T-helper 2 cell (primary cell): ENCODE measurements at regions not wholly inside any gene's neighbourhood (a gene's known extent, or its start where the extent isn't known, plus 50 kb on each side); places are given as distances from the start of the nearest gene placed in this dataset.

Experiments
- DNase-seq, 5 experiments: peaks; one replicate each; pipeline versions ENCODE4 v3.0.0 to v3.0.0-alpha.2; 2012 to 2022

DNA sequence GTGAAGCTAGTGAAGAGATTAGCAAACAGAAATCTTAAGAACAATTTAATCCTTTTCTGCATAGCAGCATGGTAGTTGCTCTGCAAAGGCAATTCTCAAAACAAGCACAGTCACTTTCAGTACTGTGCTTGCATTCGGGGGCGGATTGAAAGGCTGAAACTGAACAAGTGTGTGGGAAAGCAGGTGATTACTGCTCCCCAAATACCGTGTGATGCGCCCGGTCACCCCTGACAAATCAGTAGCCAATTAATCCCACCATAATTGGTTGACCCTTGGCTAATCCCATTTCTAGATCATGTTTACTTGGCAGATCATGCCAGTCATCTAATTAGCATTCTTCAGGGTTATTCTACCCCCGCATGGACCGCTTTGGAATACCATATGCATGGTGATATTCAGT is 76.5 kb upstream of the ADRB1 start:
- no peak for DNase-seq

GRCh38 chr10:113970641-113971040 is 73.0 kb upstream of the ADRB1 start:
- DNase-seq = no peak

- no peak for DNase-seq
These were observed 72.2 kb upstream of the ADRB1 start for GRCh38 chr10:113971349-113971973.

- DNase-seq = no peak
These were observed 66.5 kb upstream of the ADRB1 start for GRCh38 chr10:113977174-113977573.

GRCh38 chr10:113978802-113979201 is 64.9 kb upstream of the ADRB1 start:
- DNase-seq = no peak

DNA sequence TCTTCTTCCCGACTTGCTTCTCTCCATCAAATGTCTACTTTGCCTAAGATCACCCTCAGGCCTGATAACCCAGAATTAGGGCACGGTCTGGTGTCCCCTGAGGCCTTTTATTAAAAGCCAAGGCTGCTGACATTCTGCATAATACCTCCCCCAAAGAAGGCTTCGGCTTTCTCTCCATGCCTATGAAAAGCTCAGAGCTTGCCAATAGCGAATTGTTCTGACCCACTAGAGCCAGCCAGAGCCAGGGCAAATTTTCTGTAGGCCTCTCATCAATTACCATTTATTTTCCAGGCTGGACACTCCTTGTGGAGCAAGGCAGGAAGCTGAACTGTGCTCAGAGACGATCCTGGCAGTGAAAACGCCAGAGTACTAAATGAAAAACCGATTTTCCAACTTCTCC is 64.3 kb upstream of the ADRB1 start:
- DNase-seq = no peak

DNA sequence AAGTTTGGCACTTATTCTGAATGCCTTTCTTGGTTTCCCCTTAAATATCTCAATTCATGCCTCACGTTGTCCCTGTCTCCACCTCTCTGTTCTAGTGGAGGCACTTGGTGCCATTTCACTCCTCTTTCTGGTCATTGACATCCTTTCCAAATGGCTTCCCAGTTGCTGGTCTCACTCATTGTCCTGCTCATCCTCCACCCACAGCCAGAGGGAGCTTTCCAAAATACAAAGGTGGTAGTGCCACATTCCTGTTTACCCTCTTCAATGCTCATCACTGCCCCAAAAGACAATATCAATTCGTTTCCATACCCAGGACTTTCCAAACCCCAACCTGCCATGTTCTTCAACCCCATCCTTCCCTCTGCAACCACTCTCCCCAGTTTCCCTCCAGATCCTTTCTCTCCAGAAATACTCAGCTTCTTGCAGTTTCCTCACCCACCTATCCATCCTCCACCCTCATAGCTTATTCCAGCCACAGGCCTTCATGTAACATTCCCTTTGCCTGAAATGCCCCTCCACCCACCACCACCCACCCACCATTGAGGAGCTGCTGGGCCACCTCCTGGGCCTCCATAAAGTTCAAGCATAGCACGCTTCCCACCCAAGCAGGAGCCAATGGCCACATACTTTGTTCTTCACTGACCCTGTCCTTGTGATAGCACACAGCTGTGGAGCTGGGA is 63.1 kb upstream of the ADRB1 start:
- DNase-seq = no peak

GRCh38 chr10:113982296-113982695 is 61.4 kb upstream of the ADRB1 start:
- DNase-seq = no peak

DNA sequence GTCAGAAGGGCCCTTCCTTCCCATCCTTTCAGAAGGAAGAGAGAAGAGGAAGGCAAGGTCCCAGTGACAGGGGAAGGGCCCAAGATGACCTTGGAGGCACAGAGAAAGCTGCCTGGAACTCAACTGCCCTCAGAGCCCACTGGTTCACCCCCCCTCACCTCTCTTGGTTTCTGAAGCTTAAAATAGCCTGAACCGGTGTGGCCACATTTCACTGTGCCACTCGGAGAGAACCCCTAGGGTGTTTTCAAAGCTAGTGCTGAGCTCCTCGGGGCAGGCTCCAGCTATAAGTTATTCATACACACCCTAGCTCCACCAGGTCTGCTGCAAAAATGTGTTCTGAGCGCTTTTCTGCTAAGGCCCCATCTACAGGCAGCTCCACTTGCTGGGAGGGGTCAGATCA is 60.9 kb upstream of the ADRB1 start:
- no peak for DNase-seq

GRCh38 chr10:113983552-113983951 is 60.1 kb upstream of the ADRB1 start:
- peak in 1 of 5 experiments; percentile 64 for DNase-seq

DNA sequence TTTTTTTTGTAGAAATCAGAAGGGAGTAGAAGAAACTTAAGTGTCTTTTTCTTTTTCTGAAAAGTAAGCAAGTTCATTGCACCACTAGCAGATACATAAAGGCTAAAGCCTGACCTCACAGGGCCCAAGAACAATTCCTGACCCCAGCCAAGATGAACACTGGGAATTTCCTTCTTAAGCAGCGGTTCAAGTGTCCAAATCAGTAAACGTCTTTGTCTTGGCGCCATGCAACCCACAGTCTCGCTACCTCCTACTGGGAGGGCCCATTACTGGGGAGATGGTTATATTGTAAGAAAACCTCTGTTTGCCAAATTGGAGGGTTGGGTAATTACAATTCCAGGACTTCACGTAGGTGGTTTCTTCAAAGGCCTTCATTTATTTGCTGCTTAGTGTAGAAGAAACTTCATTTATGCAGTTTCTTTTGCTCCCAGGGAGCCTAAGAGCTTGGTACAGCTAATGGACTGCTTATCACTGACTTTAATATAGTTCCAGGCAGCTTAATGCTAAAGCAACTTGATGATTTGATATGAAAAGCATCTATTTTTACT is 58.3 kb upstream of the ADRB1 start:
- DNase-seq = no peak

DNA sequence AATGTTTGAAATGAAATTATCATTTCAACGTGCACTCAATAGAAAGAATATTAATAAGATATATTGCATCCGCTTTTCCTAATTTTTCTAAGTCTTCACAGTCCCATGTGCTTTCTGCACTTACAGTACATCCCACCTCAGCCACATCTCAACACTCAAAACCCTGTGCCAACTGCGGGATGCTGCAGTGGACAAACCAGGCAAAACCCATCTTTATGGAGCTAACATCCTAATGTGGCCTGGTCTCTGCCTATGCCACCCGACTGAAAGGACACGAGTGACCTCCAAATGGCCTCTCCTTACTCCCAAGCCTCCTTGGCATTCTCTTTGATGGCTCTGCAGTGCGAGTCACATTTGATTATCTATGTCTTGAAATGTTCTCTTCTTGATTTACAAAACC is 57.4 kb upstream of the ADRB1 start:
- no peak for DNase-seq

DNA sequence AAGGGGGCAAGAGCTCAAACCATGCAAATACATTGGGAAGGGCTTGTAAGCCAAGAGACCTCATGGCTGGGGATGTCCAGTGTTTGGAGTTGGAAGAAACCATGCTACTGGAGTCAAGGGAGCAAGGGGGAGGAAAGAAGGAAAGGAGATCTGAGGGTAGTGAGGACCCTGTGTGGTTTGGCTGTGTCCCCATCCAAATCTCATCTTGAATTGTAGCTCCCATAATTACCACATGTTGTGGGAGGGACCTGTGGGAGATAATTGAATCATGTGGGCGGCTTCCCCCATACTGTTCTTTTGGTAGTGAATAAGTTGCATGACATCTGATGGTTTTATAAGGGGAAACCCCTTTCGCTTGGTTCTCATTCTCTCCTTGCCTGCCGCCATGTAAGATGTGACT is 56.5 kb upstream of the ADRB1 start:
- no peak for DNase-seq

- peak in 1 of 5 experiments; percentile 24 for DNase-seq
These were observed 55.9 kb upstream of the ADRB1 start for GRCh38 chr10:113987805-113988204.

DNA sequence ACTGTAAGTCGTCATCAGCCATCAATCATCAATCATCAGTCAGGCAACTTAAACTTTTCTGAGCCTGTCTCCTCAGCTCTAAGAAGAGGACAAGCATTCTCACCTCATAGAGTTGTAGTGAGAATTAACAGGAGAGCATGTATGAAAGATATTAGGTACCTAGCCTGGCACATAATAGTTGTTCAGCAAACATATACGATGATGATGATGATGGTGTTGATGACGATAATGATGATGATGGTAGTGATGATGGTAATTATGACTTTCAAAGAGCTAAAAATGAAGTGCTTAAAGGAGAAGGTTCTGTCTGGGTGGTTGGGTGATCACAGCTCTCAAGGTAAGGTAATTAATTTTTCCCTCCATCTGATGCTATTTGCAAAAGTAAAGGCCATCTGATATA is 55.1 kb upstream of the ADRB1 start:
- no peak for DNase-seq

DNA sequence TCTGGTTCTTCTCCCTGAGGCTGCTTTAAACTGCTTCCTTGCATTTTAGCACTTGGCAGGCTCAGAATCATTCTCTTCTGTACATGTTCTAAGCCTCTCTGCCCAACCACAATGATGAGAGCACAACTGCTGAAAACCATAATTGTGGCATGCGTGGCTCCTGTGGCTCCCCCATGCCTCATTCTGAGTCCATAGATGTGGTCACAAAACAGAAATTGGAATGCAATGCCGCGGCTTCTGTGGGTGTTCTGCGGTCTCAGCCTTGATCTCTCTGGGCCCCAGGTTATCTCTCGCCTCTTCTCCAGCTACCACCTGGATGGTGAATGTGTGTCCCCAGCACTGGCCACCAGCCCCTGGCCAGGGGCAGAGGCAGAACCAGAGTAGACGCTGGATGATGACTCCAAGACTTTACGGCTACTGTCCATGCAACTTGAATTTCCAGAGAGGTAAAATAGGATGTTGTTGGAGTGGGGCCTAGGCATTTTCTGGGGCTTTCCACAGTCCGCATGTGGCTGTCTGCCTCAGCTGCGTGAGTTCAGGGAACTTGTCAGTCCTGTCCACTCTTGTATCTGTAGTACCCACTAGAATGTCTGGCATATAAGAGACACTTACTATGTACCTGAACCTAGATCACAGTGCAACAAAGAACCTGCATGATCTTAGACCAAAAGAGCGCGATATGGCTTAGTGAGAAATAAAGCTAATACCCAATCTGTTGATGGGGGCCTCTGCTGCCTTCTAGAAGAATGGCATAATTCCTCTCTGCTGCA is 52.4 kb upstream of the ADRB1 start:
- peak in 1 of 5 experiments; percentile 65 for DNase-seq

GRCh38 chr10:113992471-113993011 is 51.1 kb upstream of the ADRB1 start:
- DNase-seq = no peak

DNA sequence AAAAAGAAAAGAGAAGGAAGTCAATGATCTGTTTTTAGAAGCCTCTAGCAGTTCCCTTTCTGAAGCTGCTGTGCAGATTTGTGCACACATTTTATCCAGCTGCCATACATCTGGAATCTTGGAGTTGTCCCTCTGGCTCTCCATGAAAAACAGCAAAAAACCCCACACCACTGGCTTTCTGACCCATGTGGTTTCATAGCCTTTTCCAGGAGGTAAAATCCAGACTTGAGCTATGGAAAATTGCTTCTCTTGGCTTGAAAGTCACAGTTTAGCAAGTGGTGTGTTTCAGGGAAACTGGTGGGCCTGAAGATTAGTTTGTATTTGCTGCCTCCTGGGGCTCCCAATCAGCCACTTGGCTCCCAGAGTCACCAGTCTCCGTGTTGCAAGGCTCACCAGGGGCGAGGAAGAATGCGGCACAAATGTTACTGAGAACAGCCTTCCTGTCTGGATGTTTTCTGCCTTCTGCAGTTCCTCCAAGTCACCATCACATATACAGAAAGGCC is 50.1 kb upstream of the ADRB1 start:
- no peak for DNase-seq
